Breast epithelium (tissue), 3 donors: ENCODE measurements at regions not wholly inside any gene's neighbourhood (a gene's known extent, or its start where the extent isn't known, plus 50 kb on each side); places are given as distances from the start of the nearest gene placed in this dataset.

ENCODE experiments used
- POLR2A ChIP-seq: fragments of 450-650 bp; IDR thresholded peaks from one replicate; pipeline ENCODE4 v1.6.1; 2016; ENCODE audit warnings: antibody characterized with exemption, mild to moderate bottlenecking, moderate library complexity
- POLR2AphosphoS5 ChIP-seq, 3 donors: sonication (generic); formaldehyde crosslinking; IDR thresholded peaks; one replicate each; pipeline ENCODE4 v1.6.1; 2017; ENCODE audit warnings: antibody characterized with exemption in 3 of 3
- TF ChIP-seq, protein P1 (sequence below), 3 donors: fragments of 450-650 bp; IDR thresholded peaks; one replicate each; pipeline ENCODE4 v1.5.1; 2016 to 2017; ENCODE audit warnings: antibody characterized with exemption in 3 of 3, mild to moderate bottlenecking in 3 of 3, moderate library complexity in 3 of 3

DNA sequence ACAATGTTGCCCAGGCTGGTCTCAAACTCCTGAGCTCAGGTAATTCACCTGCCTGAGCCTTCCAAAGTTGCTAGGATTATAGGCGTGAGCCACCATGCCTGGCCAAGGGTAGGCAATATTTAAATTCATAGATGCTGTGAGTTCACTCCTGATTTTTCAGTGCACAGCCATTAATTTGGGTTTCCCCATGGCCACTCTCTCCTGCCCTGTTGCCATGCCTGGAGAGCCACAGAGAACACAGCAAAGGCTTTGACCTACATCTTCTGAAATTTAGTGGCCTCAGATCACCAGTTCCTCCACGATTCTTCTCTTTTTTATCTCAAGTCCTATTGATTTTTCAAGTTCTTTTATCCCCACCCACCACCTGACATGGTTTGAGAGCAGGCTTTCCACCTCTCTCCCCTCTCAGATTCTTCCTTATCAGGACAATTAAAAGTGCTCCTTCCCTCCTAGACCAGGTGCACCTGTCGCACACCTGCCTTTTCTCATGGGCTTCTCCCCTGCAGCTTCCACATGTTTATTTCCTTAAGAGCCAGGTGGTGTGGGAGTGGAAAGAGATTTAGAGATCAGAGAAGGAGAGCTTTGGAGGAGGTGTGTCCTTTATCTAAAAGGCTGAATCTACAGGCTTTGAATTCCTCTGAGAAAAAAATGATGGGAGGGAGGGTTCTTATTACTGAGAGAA, 123.8 kb downstream of the ADRA2A start:
- TF ChIP-seq, protein P1, sequence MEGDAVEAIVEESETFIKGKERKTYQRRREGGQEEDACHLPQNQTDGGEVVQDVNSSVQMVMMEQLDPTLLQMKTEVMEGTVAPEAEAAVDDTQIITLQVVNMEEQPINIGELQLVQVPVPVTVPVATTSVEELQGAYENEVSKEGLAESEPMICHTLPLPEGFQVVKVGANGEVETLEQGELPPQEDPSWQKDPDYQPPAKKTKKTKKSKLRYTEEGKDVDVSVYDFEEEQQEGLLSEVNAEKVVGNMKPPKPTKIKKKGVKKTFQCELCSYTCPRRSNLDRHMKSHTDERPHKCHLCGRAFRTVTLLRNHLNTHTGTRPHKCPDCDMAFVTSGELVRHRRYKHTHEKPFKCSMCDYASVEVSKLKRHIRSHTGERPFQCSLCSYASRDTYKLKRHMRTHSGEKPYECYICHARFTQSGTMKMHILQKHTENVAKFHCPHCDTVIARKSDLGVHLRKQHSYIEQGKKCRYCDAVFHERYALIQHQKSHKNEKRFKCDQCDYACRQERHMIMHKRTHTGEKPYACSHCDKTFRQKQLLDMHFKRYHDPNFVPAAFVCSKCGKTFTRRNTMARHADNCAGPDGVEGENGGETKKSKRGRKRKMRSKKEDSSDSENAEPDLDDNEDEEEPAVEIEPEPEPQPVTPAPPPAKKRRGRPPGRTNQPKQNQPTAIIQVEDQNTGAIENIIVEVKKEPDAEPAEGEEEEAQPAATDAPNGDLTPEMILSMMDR (IDR thresholded peaks at IDR 0.05): no peak
- no peak for TF ChIP-seq POLR2A
- no peak for TF ChIP-seq POLR2AphosphoS5 (IDR thresholded peaks at IDR 0.05)
